WTC11 (cell line): ENCODE measurements at regions not wholly inside any gene's neighbourhood (a gene's known extent, or its start where the extent isn't known, plus 50 kb on each side); places are given as distances from the start of the nearest gene placed in this dataset.

Experiments used
- CREB1 ChIP-seq: sonication (generic); formaldehyde crosslinking; IDR thresholded peaks from 2 replicates; pipeline ENCODE4 v1.8.0; 2023; ENCODE audit warnings: mild to moderate bottlenecking, missing genetic modification reagents
- CTCF ChIP-seq: fragments of 200-600 bp; IDR thresholded peaks from 2 replicates; pipeline ENCODE4 v1.8.0; 2022; ENCODE audit warnings: antibody characterized with exemption
- ESRRA ChIP-seq: sonication (generic); formaldehyde crosslinking; IDR thresholded peaks from 2 replicates; pipeline ENCODE4 v1.8.1; 2022; ENCODE audit warnings: mild to moderate bottlenecking, missing genetic modification reagents, borderline replicate concordance
- IRF2 ChIP-seq: sonication (generic); formaldehyde crosslinking; IDR thresholded peaks from 2 replicates; pipeline ENCODE4 v1.8.0; 2022; ENCODE audit warnings: low read depth, missing genetic modification reagents, borderline replicate concordance
- JAZF1 ChIP-seq: fragments of 250-450 bp; sonication (Bioruptor Pico); IDR thresholded peaks from 2 replicates; pipeline ENCODE4 v1.9.0; 2021; ENCODE audit warnings: moderate library complexity, mild to moderate bottlenecking, inconsistent platforms
- MAX ChIP-seq: sonication (generic); formaldehyde crosslinking; IDR thresholded peaks from 2 replicates; pipeline ENCODE4 v1.8.0; 2022; ENCODE audit warnings: mild to moderate bottlenecking, missing genetic modification reagents
- NFE2L1 ChIP-seq: sonication (generic); formaldehyde crosslinking; IDR thresholded peaks from 2 replicates; pipeline ENCODE4 v1.8.1; 2023; ENCODE audit warnings: missing genetic modification reagents
- SMAD4 ChIP-seq: sonication (generic); formaldehyde crosslinking; IDR thresholded peaks from 2 replicates; pipeline ENCODE4 v1.8.0; 2022; ENCODE audit warnings: mild to moderate bottlenecking, missing genetic modification reagents
- SP1 ChIP-seq: sonication (generic); formaldehyde crosslinking; conservative IDR thresholded peaks from 2 replicates; pipeline ENCODE4 v1.8.1; 2022; ENCODE audit warnings: missing genetic modification reagents
- USF2 ChIP-seq: sonication (generic); formaldehyde crosslinking; IDR thresholded peaks from 2 replicates; pipeline ENCODE4 v1.8.1; 2023; ENCODE audit warnings: mild to moderate bottlenecking, missing genetic modification reagents, moderate library complexity
- ZBTB21 ChIP-seq: sonication (generic); formaldehyde crosslinking; IDR thresholded peaks from 2 replicates; pipeline ENCODE4 v1.8.1; 2023; ENCODE audit warnings: mild to moderate bottlenecking, missing genetic modification reagents, borderline replicate concordance
- ZNF263 ChIP-seq: sonication (generic); formaldehyde crosslinking; IDR thresholded peaks from 2 replicates; pipeline ENCODE4 v1.8.1; 2022; ENCODE audit warnings: low read depth, mild to moderate bottlenecking, moderate library complexity, missing genetic modification reagents
- ZNF532 ChIP-seq: fragments of 250-450 bp; sonication (Bioruptor Pico); IDR thresholded peaks from 2 replicates; pipeline ENCODE4 v1.9.0; 2021; ENCODE audit warnings: mild to moderate bottlenecking, borderline replicate concordance

- no peak for TF ChIP-seq USF2 (CRISPR knock-in tag)
- no peak for TF ChIP-seq SP1 (CRISPR knock-in tag)
- no peak for TF ChIP-seq CTCF
- no peak for TF ChIP-seq CREB1 (CRISPR knock-in tag)
- no peak for TF ChIP-seq ESRRA (CRISPR knock-in tag)
- TF ChIP-seq JAZF1: no peak
- TF ChIP-seq NFE2L1 (CRISPR knock-in tag): no peak
- TF ChIP-seq ZNF532 (CRISPR knock-in tag): no peak
- TF ChIP-seq ZNF263 (CRISPR knock-in tag): no peak
- TF ChIP-seq ZBTB21: no peak
- TF ChIP-seq IRF2 (CRISPR knock-in tag): no peak
- TF ChIP-seq SMAD4 (CRISPR knock-in tag): no peak
- TF ChIP-seq MAX (CRISPR knock-in tag): no peak
Observed at GRCh38 chr3:40723083-40723660, 198.4 kb downstream of the ZNF621 start.
